D341Med (cell line): ENCODE measurements at regions not wholly inside any gene's neighbourhood (a gene's known extent, or its start where the extent isn't known, plus 50 kb on each side); places are given as distances from the start of the nearest gene placed in this dataset.

Experiments used
- DNase-seq: peaks from one replicate; pipeline ENCODE4 v3.0.0; 2012; ENCODE audit warnings: low spot score

GRCh38 chr4:161008527-161008926, 1155.3 kb downstream of the FSTL5 start:
- no peak for DNase-seq

- DNase-seq = peak; percentile 62
Measured at GRCh38 chr4:161010227-161010626, 1153.6 kb downstream of the FSTL5 start.
